GM12878 (cell line): ENCODE measurements at regions not wholly inside any gene's neighbourhood (a gene's known extent, or its start where the extent isn't known, plus 50 kb on each side); places are given as distances from the start of the nearest gene placed in this dataset.

Source experiments
- ATAC-seq: fragments of 200-7000 bp; cut with Tn5 transposase; 3 replicates; pipeline ENCODE4 v1.9.1; 2020; ENCODE audit warnings: mild to moderate bottlenecking, moderate library complexity
- BruUV-seq: library from RNA; stranded (reverse); fragments of 400-500 nt; replicated peaks from 2 replicates; lab custom pipeline; 2021; lab: Mats Ljungman, UMichigan
- CTCF ChIA-PET: fragments of 300-600 bp; sonication (Branson Sonifier 250); formaldehyde crosslinking; extraction: SDS; loops from one replicate; lab custom pipeline; 2021; ENCODE audit warnings: inconsistent platforms; lab: Yijun Ruan, JAX
- POLR2A ChIA-PET: fragments of 350-600 bp; formaldehyde crosslinking; extraction: SDS; loops from one replicate; lab custom pipeline; 2021; ENCODE audit warnings: inconsistent platforms; lab: Charles Lee
- RAD21 ChIA-PET: fragments of 300-600 bp; sonication (Branson Sonifier 250); formaldehyde crosslinking; loops from one replicate; lab custom pipeline; 2023; ENCODE audit warnings: antibody characterized with exemption; ENCODE audit not compliant: unreplicated experiment; lab: Charles Lee
- SMC1A ChIA-PET: fragments of 300-600 bp; sonication (Branson Sonifier 250); formaldehyde crosslinking; loops from one replicate; lab custom pipeline; 2023; ENCODE audit not compliant: unreplicated experiment, uncharacterized antibody; lab: Charles Lee
- DNase-seq: peaks from one replicate; pipeline ENCODE4 v3.0.0-alpha.2; 2011; ENCODE audit warnings: low read depth, low spot score
- FAIRE-seq: peaks from 3 replicates; lab custom pipeline; 2011; peaks lifted over from hg19 to GRCh38; lab: Jason Lieb, UNC
- H2AFZ ChIP-seq: 2 replicates; pipeline ENCODE4 v1.6.0; 2011; ENCODE audit warnings: low read depth, low read length, control low read depth; ENCODE audit not compliant: control insufficient read depth
- H3K27ac ChIP-seq: 2 replicates; pipeline ENCODE4 v1.5.1; 2011; ENCODE audit warnings: control low read depth; ENCODE audit not compliant: control insufficient read depth, insufficient read depth
- H3K27me3 ChIP-seq, 2 experiments: replicated peaks in 1 of 2; 2 replicates each; pipeline versions ENCODE4 v1.6.0 to v1.6.1; 2011; ENCODE audit warnings: low read length in 1 of 2; ENCODE audit not compliant: control insufficient read depth in 2 of 2, insufficient read depth in 2 of 2
- H3K36me3 ChIP-seq, 2 experiments: 2 replicates each; pipeline ENCODE4 v1.5.1; 2011; ENCODE audit warnings: low read length in 1 of 2; ENCODE audit not compliant: control insufficient read depth in 2 of 2, insufficient read depth in 2 of 2
- H3K4me1 ChIP-seq: 2 replicates; pipeline ENCODE4 v1.6.1; 2011; ENCODE audit warnings: mild to moderate bottlenecking, low read length, moderate library complexity, mixed read lengths; ENCODE audit not compliant: control insufficient read depth, insufficient read depth
- H3K4me2 ChIP-seq: 2 replicates; pipeline ENCODE4 v1.6.0; 2011; ENCODE audit warnings: control low read depth; ENCODE audit not compliant: control insufficient read depth, insufficient read depth
- H3K4me3 ChIP-seq: fragments of 200-600 bp; sonication (generic); 2 replicates; pipeline ENCODE4 v1.5.1; 2016
- H3K79me2 ChIP-seq: 2 replicates; pipeline ENCODE4 v1.6.0; 2011; ENCODE audit warnings: low read length; ENCODE audit not compliant: control insufficient read depth, insufficient read depth
- H3K9ac ChIP-seq: 2 replicates; pipeline ENCODE4 v1.8.0; 2011; ENCODE audit warnings: low read length, control low read depth, mixed read lengths; ENCODE audit not compliant: control insufficient read depth, insufficient read depth
- H3K9me3 ChIP-seq: replicated peaks from 3 replicates; pipeline ENCODE4 v1.5.1; 2011; ENCODE audit warnings: mild to moderate bottlenecking, low read length; ENCODE audit not compliant: control insufficient read depth, insufficient read depth
- H4K20me1 ChIP-seq: 2 replicates; pipeline ENCODE4 v1.6.0; 2011; ENCODE audit not compliant: control insufficient read depth, insufficient read depth
- ASH2L ChIP-seq: fragments of 300-600, 200-600 bp; sonication (generic); IDR thresholded peaks from 2 replicates; pipeline ENCODE4 v1.6.1; 2017; ENCODE audit warnings: low read depth, mild to moderate bottlenecking, borderline replicate concordance
- BACH1 ChIP-seq: fragments of 450-650 bp; IDR thresholded peaks from 2 replicates; pipeline ENCODE4 v1.6.1; 2017; ENCODE audit warnings: mild to moderate bottlenecking, borderline replicate concordance
- BHLHE40 ChIP-seq, 2 experiments: fragments of 450-650 bp in 1 of 2; IDR thresholded peaks; 2 replicates each; pipeline ENCODE4 v1.6.1; 2011 to 2017; ENCODE audit warnings: low read depth in 2 of 2, borderline replicate concordance in 1 of 2, improper control_type of control experiment in 1 of 2, low read length in 1 of 2, mild to moderate bottlenecking in 1 of 2
- CREM ChIP-seq: IDR thresholded peaks from 2 replicates; pipeline ENCODE4 v1.6.1; 2014; ENCODE audit warnings: antibody characterized with exemption, low read depth
- FOXM1 ChIP-seq: IDR thresholded peaks from 2 replicates; pipeline ENCODE4 v1.6.1; 2012; ENCODE audit warnings: low read depth, mild to moderate bottlenecking, inconsistent platforms, low read length, moderate library complexity
- MEF2A ChIP-seq: IDR thresholded peaks from 2 replicates; pipeline ENCODE4 v1.6.1; 2011; ENCODE audit warnings: low read depth, mild to moderate bottlenecking, low read length, moderate library complexity; ENCODE audit not compliant: insufficient read depth
- RAD51 ChIP-seq: fragments of 450-650 bp; IDR thresholded peaks from 2 replicates; pipeline ENCODE4 v1.6.1; 2016; ENCODE audit warnings: moderate library complexity, mild to moderate bottlenecking, inconsistent platforms
- ZNF274 ChIP-seq: IDR thresholded peaks from one replicate; pipeline ENCODE4 v1.8.0; 2011; ENCODE audit not compliant: insufficient read length, insufficient read depth
- WGBS: methylation state at CpG from one replicate; pipeline ENCODE4 v1.1.6; 2016; ENCODE audit warnings: low lambda C conversion rate; ENCODE audit not compliant: insufficient replicate concordance, insufficient coverage; ENCODE audit errors: missing lambda C conversion rate; 5-methylcytosine and 5-hydroxymethylcytosine counted together
- in situ Hi-C: fragments of 300-500 bp; cut with MboI; formaldehyde crosslinking; loops from 9 replicates; pipeline ENCODE4 v1.14.3; 2018; ENCODE audit warnings: mixed read lengths
- intact Hi-C: fragments of 100-400 bp; cut with micrococcal nuclease; formaldehyde crosslinking; loops from one replicate; pipeline ENCODE4 v1.14.2; 2022; ENCODE audit not compliant: unreplicated experiment
- TF ChIP-seq, protein P1 (sequence below): fragments of 450-650 bp; IDR thresholded peaks from 2 replicates; pipeline ENCODE4 v1.6.1; 2016; ENCODE audit warnings: mild to moderate bottlenecking
- TF ChIP-seq, protein P2 (sequence below): fragments of 450-650 bp; IDR thresholded peaks from 2 replicates; pipeline ENCODE4 v1.6.1; 2014; ENCODE audit warnings: mild to moderate bottlenecking
- TF ChIP-seq, protein P3 (sequence below): IDR thresholded peaks from 2 replicates; pipeline ENCODE4 v1.6.1; 2012; ENCODE audit warnings: low read depth, low read length, improper control_type of control experiment

DNA sequence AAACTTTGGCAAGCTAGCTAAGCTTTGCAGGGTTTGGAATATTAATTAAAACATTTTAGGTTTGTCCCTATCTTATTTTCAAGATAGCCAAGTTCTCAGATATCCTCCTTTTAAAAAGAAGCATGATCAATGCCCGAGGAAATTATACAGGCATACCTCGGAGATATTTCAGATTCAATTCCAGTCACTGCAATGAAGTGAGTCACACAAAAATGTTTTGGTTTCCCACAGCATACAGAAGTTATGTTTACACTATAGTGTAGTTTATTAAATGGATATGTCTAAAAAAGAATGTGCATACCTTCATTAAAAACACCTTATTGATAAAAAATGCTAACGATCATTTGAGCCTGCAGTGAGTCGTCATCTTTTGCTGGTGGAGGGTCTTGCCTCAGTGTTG lies 382.9 kb upstream of the NPVF start:
- RAD21 ChIA-PET: no interaction called here
- in situ Hi-C loops: no loop called here
- WGBS: 38% methylated on average over 4 of the region's 4 CpGs

More for the DNA sequence above, 382.9 kb upstream of the NPVF start:
- Histone ChIP-seq H3K79me2 (no peaks in the 10 kb centered on the region), H3K27me3 (no peaks in the 10 kb centered on the region; a peak in 1 of 4 replicates), H3K4me3 (no peak overlapping the region), H3K9me3 (no peaks in the 10 kb centered on the region), H2AFZ (no peak overlapping the region), H3K4me1 (no peaks in the 10 kb centered on the region), H3K4me2 (no peak overlapping the region), H4K20me1 (no peaks in the 10 kb centered on the region), H3K27ac (no peak overlapping the region), H3K36me3 (no peaks in the 10 kb centered on the region), H3K9ac (no peak overlapping the region)
- TF ChIP-seq CREM (no peak), FOXM1 (no peak), BHLHE40 (IDR thresholded peaks at IDR 0.05; ENCODE audit: borderline replicate concordance in 1 of 2, low read depth in 2 of 2, low read length in 1 of 2) (no peak), BACH1 (no peak), ASH2L (no peak), ZNF274 (no peak), MEF2A (no peak), RAD51 (no peak)
- TF ChIP-seq, protein P1, sequence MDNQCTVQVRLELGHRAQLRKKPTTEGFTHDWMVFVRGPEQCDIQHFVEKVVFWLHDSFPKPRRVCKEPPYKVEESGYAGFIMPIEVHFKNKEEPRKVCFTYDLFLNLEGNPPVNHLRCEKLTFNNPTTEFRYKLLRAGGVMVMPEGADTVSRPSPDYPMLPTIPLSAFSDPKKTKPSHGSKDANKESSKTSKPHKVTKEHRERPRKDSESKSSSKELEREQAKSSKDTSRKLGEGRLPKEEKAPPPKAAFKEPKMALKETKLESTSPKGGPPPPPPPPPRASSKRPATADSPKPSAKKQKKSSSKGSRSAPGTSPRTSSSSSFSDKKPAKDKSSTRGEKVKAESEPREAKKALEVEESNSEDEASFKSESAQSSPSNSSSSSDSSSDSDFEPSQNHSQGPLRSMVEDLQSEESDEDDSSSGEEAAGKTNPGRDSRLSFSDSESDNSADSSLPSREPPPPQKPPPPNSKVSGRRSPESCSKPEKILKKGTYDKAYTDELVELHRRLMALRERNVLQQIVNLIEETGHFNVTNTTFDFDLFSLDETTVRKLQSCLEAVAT: no peak
- TF ChIP-seq, protein P2, sequence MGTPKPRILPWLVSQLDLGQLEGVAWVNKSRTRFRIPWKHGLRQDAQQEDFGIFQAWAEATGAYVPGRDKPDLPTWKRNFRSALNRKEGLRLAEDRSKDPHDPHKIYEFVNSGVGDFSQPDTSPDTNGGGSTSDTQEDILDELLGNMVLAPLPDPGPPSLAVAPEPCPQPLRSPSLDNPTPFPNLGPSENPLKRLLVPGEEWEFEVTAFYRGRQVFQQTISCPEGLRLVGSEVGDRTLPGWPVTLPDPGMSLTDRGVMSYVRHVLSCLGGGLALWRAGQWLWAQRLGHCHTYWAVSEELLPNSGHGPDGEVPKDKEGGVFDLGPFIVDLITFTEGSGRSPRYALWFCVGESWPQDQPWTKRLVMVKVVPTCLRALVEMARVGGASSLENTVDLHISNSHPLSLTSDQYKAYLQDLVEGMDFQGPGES: no peak
- TF ChIP-seq, protein P3, sequence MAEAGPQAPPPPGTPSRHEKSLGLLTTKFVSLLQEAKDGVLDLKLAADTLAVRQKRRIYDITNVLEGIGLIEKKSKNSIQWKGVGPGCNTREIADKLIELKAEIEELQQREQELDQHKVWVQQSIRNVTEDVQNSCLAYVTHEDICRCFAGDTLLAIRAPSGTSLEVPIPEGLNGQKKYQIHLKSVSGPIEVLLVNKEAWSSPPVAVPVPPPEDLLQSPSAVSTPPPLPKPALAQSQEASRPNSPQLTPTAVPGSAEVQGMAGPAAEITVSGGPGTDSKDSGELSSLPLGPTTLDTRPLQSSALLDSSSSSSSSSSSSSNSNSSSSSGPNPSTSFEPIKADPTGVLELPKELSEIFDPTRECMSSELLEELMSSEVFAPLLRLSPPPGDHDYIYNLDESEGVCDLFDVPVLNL: no peak
- no TSS peak for BruUV-seq
- SMC1A ChIA-PET: no interaction called here
- CTCF ChIA-PET: no interaction called here
- intact Hi-C loops: no loop called here
- POLR2A ChIA-PET: no interaction called here
- ATAC-seq: no peak
- no peak for FAIRE-seq
- no peak for DNase-seq
